Endothelial cell of umbilical vein (primary cell): ENCODE measurements at regions not wholly inside any gene's neighbourhood (a gene's known extent, or its start where the extent isn't known, plus 50 kb on each side); places are given as distances from the start of the nearest gene placed in this dataset.
A peak's percentile ranks its signal among the peaks of the same experiment; 100 is the strongest.
"Not testable (repeated sequence)": the region's sequence is repeated elsewhere in the genome, so short reads cannot be mapped to it uniquely, and the experiment has no call there.

Source experiments
- BruUV-seq: library from RNA; stranded (reverse); fragments of 400-500 nt; replicated peaks from 2 replicates; lab custom pipeline; 2021; lab: Mats Ljungman, UMichigan
- CTCF ChIA-PET: fragments of 300-600, 350-600 bp; sonication (Branson Sonifier 250); formaldehyde crosslinking; loops from one replicate; lab custom pipeline; 2021; ENCODE audit warnings: antibody characterized with exemption, inconsistent platforms; lab: Charles Lee
- POLR2A ChIA-PET: fragments of 300-600, 350-600 bp; sonication (Branson Sonifier 250); formaldehyde crosslinking; loops from one replicate; lab custom pipeline; 2021; ENCODE audit warnings: antibody characterized with exemption, inconsistent platforms; lab: Charles Lee
- DNase-seq: peaks from one replicate; pipeline ENCODE4 v3.0.0-alpha.2; 2011; ENCODE audit warnings: low read depth, low spot score
- FAIRE-seq: peaks from 2 replicates; lab custom pipeline; 2011; peaks lifted over from hg19 to GRCh38; lab: Jason Lieb, UNC
- H2AFZ ChIP-seq: 2 replicates; pipeline ENCODE4 v1.6.0; 2012; ENCODE audit warnings: low read depth, low read length, control low read depth, inconsistent platforms
- H3K27ac ChIP-seq: 2 replicates; pipeline ENCODE4 v1.5.1; 2011; ENCODE audit warnings: low read depth, mild to moderate bottlenecking, control low read depth, low read length, moderate library complexity; ENCODE audit not compliant: insufficient read depth
- H3K27me3 ChIP-seq, 2 experiments: 2 replicates each; pipeline versions ENCODE4 v1.6.0 to v1.6.1; 2011; ENCODE audit warnings: low read length in 2 of 2, mixed read lengths in 1 of 2; ENCODE audit not compliant: control insufficient read depth in 2 of 2, insufficient read depth in 2 of 2
- H3K36me3 ChIP-seq, 2 experiments: 2 replicates in 1 of 2; 3 replicates in 1 of 2; pipeline ENCODE4 v1.5.1; 2011; ENCODE audit warnings: low read length in 2 of 2, mild to moderate bottlenecking in 1 of 2, moderate library complexity in 1 of 2; ENCODE audit not compliant: control insufficient read depth in 2 of 2, insufficient read depth in 2 of 2; ENCODE audit errors: extremely low read depth in 1 of 2
- H3K4me1 ChIP-seq: 3 replicates; pipeline ENCODE4 v1.5.1; 2011; ENCODE audit warnings: mild to moderate bottlenecking, low read length; ENCODE audit not compliant: control insufficient read depth, insufficient read depth; ENCODE audit errors: extremely low read depth
- H3K4me2 ChIP-seq: 2 replicates; pipeline ENCODE4 v1.6.1; 2011; ENCODE audit warnings: low read length, control low read depth, mixed read lengths; ENCODE audit not compliant: insufficient read depth
- H3K4me3 ChIP-seq, 3 experiments: fragments of 200-600 bp in 1 of 3; sonication (generic), shearing (Covaris generic) in 1 of 3; replicated peaks in 1 of 3; 2 replicates each; pipeline ENCODE4 v1.5.1; 2011 to 2016; ENCODE audit warnings: control low read depth in 3 of 3, low read length in 3 of 3, mild to moderate bottlenecking in 2 of 3, inconsistent platforms in 1 of 3, low read depth in 1 of 3, moderate library complexity in 1 of 3; ENCODE audit not compliant: insufficient read depth in 1 of 3
- H3K79me2 ChIP-seq: 2 replicates; pipeline ENCODE4 v1.6.0; 2012; ENCODE audit warnings: low read length, inconsistent platforms; ENCODE audit not compliant: control insufficient read depth, insufficient read depth
- H3K9ac ChIP-seq: replicated peaks from 2 replicates; pipeline ENCODE3; 2011; ENCODE audit warnings: low read length, control low read depth; ENCODE audit not compliant: insufficient read depth; ENCODE audit errors: extremely low read depth
- H3K9me1 ChIP-seq: replicated peaks from 3 replicates; pipeline ENCODE4 v1.6.0; 2011; ENCODE audit warnings: mild to moderate bottlenecking, low read length; ENCODE audit not compliant: control insufficient read depth, insufficient read depth; ENCODE audit errors: extremely low read depth
- H3K9me3 ChIP-seq: replicated peaks from 2 replicates; pipeline ENCODE4 v1.5.1; 2012; ENCODE audit warnings: low read length, inconsistent platforms; ENCODE audit not compliant: control insufficient read depth, insufficient read depth
- H4K20me1 ChIP-seq: replicated peaks from 2 replicates; pipeline ENCODE3; 2011; ENCODE audit warnings: mild to moderate bottlenecking, low read length; ENCODE audit not compliant: control insufficient read depth, insufficient read depth; ENCODE audit errors: extremely low read depth
- EZH2 ChIP-seq: IDR thresholded peaks from 2 replicates; pipeline ENCODE4 v1.6.1; 2012; ENCODE audit warnings: borderline replicate concordance, low read depth, mild to moderate bottlenecking, moderate library complexity, low read length, inconsistent platforms; ENCODE audit not compliant: severe bottlenecking
- FOS ChIP-seq: IDR thresholded peaks from 2 replicates; pipeline ENCODE4 v1.6.1; 2011; ENCODE audit warnings: mild to moderate bottlenecking, low read length, moderate library complexity, borderline replicate concordance; ENCODE audit not compliant: insufficient read depth
- GATA2 ChIP-seq: IDR thresholded peaks from 2 replicates; pipeline ENCODE4 v1.7.0; 2011; ENCODE audit warnings: low read depth, mild to moderate bottlenecking, moderate library complexity, mixed read lengths, low read length; ENCODE audit not compliant: insufficient read length, insufficient read depth
- JUN ChIP-seq: IDR thresholded peaks from 2 replicates; pipeline ENCODE4 v1.6.1; 2011; ENCODE audit warnings: borderline replicate concordance, low read depth; ENCODE audit not compliant: insufficient read length, insufficient read depth
- MYC ChIP-seq: IDR thresholded peaks from one replicate; pipeline ENCODE4 v1.6.1; 2011; ENCODE audit warnings: mild to moderate bottlenecking, low read depth, low read length
- POLR2A ChIP-seq: IDR thresholded peaks from 2 replicates; pipeline ENCODE4 v1.6.1; 2012; ENCODE audit warnings: low read depth, mild to moderate bottlenecking, control low read depth, low read length
- POLR2AphosphoS5 ChIP-seq: IDR thresholded peaks from 2 replicates; pipeline ENCODE4 v1.6.1; 2012; ENCODE audit warnings: low read depth, mild to moderate bottlenecking, control low read depth, low read length, moderate library complexity; ENCODE audit not compliant: insufficient read depth
- dilution Hi-C: fragments of 300-500 bp; cut with MboI; formaldehyde crosslinking; loops from one replicate; pipeline ENCODE4 v1.15.0; 2019; ENCODE audit warnings: low sequenced_read_pairs; ENCODE audit not compliant: extremely low pct_ligation_motif_present
- intact Hi-C: fragments of 100-400 bp; cut with micrococcal nuclease; formaldehyde crosslinking; loops from one replicate; pipeline ENCODE4 v1.10.0; 2022
- TF ChIP-seq, protein P1 (sequence below), 2 donors: IDR thresholded peaks; 1 replicate in 1 of 2; 2 replicates in 1 of 2; pipeline ENCODE4 v1.5.1; 2011; ENCODE audit warnings: low read length in 2 of 2, mild to moderate bottlenecking in 2 of 2, moderate library complexity in 2 of 2, control low read depth in 1 of 2, inconsistent platforms in 1 of 2, low read depth in 1 of 2; ENCODE audit not compliant: insufficient read depth in 1 of 2; ENCODE audit errors: extremely low read depth in 1 of 2
- TF ChIP-seq, protein P2 (sequence below): IDR thresholded peaks from 2 replicates; pipeline ENCODE4 v1.6.1; 2011; ENCODE audit not compliant: insufficient read depth, insufficient read length

DNA sequence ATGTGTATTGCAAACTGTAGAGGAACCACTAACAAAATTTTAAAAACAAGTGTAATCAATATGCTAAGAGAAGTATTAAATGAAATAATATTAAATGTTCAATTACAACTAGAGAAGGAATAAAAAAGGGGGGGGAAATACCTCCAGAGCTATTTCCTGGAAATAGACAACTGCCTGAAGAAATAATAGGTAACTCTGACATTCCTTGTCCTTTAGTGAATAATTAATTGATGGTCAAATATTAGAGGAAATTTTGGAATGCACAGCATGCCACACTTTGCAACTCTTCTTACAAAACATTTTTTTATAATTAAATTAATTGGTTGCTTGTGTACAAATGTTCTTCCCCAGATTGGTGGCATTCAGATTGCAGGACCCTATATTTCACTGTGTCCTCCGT is 342.6 kb upstream of the COL8A1 start:
- TF ChIP-seq POLR2AphosphoS5: no peak
- no peaks in the 10 kb centered on the region for H3K4me1 ChIP-seq
- H3K27ac ChIP-seq: no peak overlapping the region
- H4K20me1 ChIP-seq: no peaks in the 10 kb centered on the region
- H3K9me3 ChIP-seq: no peaks in the 10 kb centered on the region
- no peak overlapping the region for H2AFZ ChIP-seq
- H3K79me2 ChIP-seq: no peaks in the 10 kb centered on the region
- intact Hi-C loops: no loop called here
- no peaks in the 10 kb centered on the region for H3K9me1 ChIP-seq
- ChIA-PET POLR2A (no interaction called here), CTCF (no interaction called here)
- no peak for FAIRE-seq
- no peak for DNase-seq
- H3K4me3 ChIP-seq: no peak overlapping the region
- no peak overlapping the region for H3K9ac ChIP-seq
- dilution Hi-C loops: no loop called here
- no peaks in the 10 kb centered on the region for H3K36me3 ChIP-seq
- no peak overlapping the region for H3K4me2 ChIP-seq
- no peaks in the 10 kb centered on the region for H3K27me3 ChIP-seq
- BruUV-seq: no TSS peak

DNA sequence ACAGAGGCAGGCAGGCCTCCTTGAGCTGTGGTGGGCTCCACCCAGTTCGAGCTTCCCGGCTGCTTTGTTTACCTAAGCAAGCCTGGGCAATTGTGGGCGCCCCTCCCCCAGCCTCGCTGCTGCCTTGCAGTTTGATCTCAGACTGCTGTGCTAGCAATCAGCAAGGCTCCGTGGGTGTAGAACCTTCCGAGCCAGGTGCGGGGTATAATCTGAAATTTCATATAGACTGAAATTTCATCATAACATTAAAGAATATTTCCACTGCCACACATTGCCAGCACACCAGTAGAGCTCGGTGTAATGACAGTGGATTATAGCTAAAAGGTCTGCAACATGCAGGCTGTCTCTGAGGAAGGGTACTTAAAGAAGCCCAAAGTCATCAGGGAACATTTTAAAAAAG is 344.3 kb upstream of the COL8A1 start:
- DNase-seq, H3K27ac ChIP-seq, CTCF ChIA-PET, H3K79me2 ChIP-seq, BruUV-seq, H3K9me3 ChIP-seq, H4K20me1 ChIP-seq, H3K9ac ChIP-seq, FAIRE-seq, dilution Hi-C loops, intact Hi-C loops, H3K9me1 ChIP-seq, H3K27me3 ChIP-seq, H3K36me3 ChIP-seq, POLR2A ChIA-PET, H3K4me3 ChIP-seq, H3K4me2 ChIP-seq, H3K4me1 ChIP-seq: not testable (repeated sequence)
- peak overlapping the region; percentile 48 for H2AFZ ChIP-seq

DNA sequence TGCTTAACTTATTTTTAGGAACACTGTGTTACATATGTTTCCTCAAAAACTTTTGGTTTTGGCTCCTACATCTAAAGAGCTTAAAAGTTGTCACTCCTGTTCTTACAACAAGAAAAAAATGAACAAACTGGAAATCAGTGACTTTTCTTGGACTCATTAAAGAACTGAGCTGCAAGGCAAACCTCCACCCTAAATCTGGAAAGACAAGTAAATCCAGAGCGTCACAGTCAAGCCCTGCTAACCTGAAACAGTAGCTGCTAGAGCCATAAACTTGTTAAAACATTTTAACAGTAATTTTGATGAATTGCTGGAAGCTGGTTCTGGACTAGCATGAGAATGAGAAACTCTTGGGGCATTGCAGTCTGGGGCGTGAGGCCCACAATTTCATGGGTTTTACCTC is 350.5 kb upstream of the COL8A1 start:
- Histone ChIP-seq H3K36me3 (no peaks in the 10 kb centered on the region), H2AFZ (no peak overlapping the region), H3K4me2 (no peak overlapping the region), H3K9me3 (no peaks in the 10 kb centered on the region), H3K4me3 (no peak overlapping the region), H4K20me1 (no peaks in the 10 kb centered on the region), H3K9me1 (no peaks in the 10 kb centered on the region), H3K79me2 (no peaks in the 10 kb centered on the region), H3K27ac (no peak overlapping the region), H3K4me1 (peaks cover 6% of the 10 kb centered on the region), H3K9ac (no peak overlapping the region), H3K27me3 (no peaks in the 10 kb centered on the region)
- DNase-seq (no peak), FAIRE-seq (no peak)
- TF ChIP-seq EZH2: no peak
- no peak for TF ChIP-seq GATA2
- TF ChIP-seq, protein P1, sequence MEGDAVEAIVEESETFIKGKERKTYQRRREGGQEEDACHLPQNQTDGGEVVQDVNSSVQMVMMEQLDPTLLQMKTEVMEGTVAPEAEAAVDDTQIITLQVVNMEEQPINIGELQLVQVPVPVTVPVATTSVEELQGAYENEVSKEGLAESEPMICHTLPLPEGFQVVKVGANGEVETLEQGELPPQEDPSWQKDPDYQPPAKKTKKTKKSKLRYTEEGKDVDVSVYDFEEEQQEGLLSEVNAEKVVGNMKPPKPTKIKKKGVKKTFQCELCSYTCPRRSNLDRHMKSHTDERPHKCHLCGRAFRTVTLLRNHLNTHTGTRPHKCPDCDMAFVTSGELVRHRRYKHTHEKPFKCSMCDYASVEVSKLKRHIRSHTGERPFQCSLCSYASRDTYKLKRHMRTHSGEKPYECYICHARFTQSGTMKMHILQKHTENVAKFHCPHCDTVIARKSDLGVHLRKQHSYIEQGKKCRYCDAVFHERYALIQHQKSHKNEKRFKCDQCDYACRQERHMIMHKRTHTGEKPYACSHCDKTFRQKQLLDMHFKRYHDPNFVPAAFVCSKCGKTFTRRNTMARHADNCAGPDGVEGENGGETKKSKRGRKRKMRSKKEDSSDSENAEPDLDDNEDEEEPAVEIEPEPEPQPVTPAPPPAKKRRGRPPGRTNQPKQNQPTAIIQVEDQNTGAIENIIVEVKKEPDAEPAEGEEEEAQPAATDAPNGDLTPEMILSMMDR (IDR thresholded peaks at IDR 0.05; ENCODE audit: extremely low read depth in 1 of 2, insufficient read depth in 1 of 2, low read depth in 1 of 2, low read length in 2 of 2): no peak
- no peak for TF ChIP-seq FOS
- no peak for TF ChIP-seq POLR2AphosphoS5
- TF ChIP-seq POLR2A: no peak
- TF ChIP-seq, protein P2, sequence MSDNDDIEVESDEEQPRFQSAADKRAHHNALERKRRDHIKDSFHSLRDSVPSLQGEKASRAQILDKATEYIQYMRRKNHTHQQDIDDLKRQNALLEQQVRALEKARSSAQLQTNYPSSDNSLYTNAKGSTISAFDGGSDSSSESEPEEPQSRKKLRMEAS: no peak
- no peak for TF ChIP-seq MYC
- no peak for TF ChIP-seq JUN
- dilution Hi-C loops: no loop called here
- BruUV-seq: no TSS peak
- ChIA-PET POLR2A (no interaction called here), CTCF (no interaction called here)
- intact Hi-C loops: no loop called here
